PFSK-1 (cell line): ENCODE measurements at regions not wholly inside any gene's neighbourhood (a gene's known extent, or its start where the extent isn't known, plus 50 kb on each side); places are given as distances from the start of the nearest gene placed in this dataset.

Experiments
- FOXP2 ChIP-seq: optimal IDR thresholded peaks from 2 replicates; pipeline ENCODE3; 2011; ENCODE audit warnings: borderline replicate concordance, control low read depth, inconsistent platforms; ENCODE audit not compliant: insufficient read depth; ENCODE audit errors: extremely low read length, extremely low read depth
- POLR2AphosphoS5 ChIP-seq: IDR thresholded peaks from 2 replicates; pipeline ENCODE4 v1.6.1; 2012; ENCODE audit warnings: low read depth, mild to moderate bottlenecking, control low read depth, low read length, moderate library complexity
- SIN3A ChIP-seq: IDR thresholded peaks from 2 replicates; pipeline ENCODE4 v1.6.1; 2012; ENCODE audit warnings: mild to moderate bottlenecking, low read length, moderate library complexity, borderline replicate concordance; ENCODE audit not compliant: insufficient read depth
- TAF1 ChIP-seq: IDR thresholded peaks from 2 replicates; pipeline ENCODE4 v1.6.1; 2012; ENCODE audit warnings: low read length, control low read depth, borderline replicate concordance; ENCODE audit not compliant: insufficient read depth
- TF ChIP-seq, protein P1 (sequence below), 2 experiments: IDR thresholded peaks; 2 replicates each; pipeline versions ENCODE4 v1.6.1 to v1.8.0; 2011 to 2012; ENCODE audit warnings: low read depth in 2 of 2, low read length in 2 of 2, control low read depth in 1 of 2, inconsistent platforms in 1 of 2, mild to moderate bottlenecking in 1 of 2, moderate library complexity in 1 of 2; ENCODE audit not compliant: insufficient read depth in 1 of 2

DNA sequence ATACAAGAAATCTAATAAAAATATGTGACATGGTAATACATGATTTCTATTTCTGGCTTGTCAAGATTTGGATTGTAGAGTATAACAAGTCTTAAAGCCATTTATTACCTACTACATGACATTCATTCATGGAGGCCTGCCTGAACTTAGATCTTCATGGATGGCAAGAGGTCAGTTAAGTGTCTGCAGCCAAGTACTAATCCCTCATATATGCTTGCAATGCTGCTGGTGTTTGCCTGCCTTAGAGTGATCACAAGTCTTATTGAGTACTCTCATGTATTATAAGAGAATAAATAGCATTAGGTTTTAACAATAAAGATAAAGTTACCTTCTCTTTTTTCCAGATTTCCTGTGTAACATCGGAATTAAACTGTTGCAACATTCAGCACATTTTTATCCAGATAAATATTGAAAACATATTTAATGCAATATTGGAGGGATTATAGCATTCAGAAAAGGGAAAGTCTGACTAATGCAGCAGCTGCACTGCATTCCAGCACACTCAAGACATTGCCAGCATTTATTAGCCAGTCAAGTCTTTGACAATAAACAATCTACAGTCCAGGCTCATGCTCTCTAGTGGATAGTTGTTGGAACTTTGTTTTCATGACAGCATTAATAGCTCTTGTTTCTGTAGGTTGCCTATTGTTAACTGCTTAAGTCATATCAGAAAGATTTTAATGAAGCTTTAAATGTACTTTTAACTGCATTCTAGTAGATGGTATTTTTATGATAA is 737.1 kb downstream of the FAT4 start:
- TF ChIP-seq, protein P1, sequence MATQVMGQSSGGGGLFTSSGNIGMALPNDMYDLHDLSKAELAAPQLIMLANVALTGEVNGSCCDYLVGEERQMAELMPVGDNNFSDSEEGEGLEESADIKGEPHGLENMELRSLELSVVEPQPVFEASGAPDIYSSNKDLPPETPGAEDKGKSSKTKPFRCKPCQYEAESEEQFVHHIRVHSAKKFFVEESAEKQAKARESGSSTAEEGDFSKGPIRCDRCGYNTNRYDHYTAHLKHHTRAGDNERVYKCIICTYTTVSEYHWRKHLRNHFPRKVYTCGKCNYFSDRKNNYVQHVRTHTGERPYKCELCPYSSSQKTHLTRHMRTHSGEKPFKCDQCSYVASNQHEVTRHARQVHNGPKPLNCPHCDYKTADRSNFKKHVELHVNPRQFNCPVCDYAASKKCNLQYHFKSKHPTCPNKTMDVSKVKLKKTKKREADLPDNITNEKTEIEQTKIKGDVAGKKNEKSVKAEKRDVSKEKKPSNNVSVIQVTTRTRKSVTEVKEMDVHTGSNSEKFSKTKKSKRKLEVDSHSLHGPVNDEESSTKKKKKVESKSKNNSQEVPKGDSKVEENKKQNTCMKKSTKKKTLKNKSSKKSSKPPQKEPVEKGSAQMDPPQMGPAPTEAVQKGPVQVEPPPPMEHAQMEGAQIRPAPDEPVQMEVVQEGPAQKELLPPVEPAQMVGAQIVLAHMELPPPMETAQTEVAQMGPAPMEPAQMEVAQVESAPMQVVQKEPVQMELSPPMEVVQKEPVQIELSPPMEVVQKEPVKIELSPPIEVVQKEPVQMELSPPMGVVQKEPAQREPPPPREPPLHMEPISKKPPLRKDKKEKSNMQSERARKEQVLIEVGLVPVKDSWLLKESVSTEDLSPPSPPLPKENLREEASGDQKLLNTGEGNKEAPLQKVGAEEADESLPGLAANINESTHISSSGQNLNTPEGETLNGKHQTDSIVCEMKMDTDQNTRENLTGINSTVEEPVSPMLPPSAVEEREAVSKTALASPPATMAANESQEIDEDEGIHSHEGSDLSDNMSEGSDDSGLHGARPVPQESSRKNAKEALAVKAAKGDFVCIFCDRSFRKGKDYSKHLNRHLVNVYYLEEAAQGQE (IDR thresholded peaks at IDR 0.05; ENCODE audit: insufficient read depth in 1 of 2, low read depth in 2 of 2, low read length in 2 of 2), result no peak
- TF ChIP-seq FOXP2 (no peak), TAF1 (no peak), POLR2AphosphoS5 (no peak), SIN3A (no peak)

DNA sequence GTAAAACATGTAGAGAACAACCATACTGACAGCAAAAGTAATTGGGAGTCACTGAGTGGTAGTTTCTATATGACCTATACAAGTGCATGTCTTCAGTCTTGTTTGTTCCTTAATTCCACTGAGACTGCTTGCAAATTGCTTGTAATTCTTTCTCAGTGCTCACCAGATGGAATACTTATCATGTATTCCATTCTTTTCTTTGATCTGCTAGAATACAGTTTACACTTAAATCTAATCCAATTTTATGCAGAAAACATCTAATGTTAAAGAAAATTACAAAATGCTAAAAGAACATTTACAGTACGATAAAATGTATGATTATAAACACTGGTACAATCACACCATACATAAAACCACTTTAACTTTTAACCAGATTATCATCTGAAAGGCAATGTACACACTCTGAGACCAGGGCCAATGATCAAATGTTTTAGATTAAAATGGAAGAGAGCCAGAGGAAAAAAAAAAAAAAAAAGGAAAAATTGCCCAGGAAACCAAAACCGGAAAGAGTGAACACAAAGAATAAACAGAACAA is 741.4 kb downstream of the FAT4 start:
- TF ChIP-seq TAF1 (no peak), SIN3A (no peak)
- TF ChIP-seq, protein P1 (IDR thresholded peaks at IDR 0.05; ENCODE audit: insufficient read depth in 1 of 2, low read depth in 2 of 2, low read length in 2 of 2), result no peak

DNA sequence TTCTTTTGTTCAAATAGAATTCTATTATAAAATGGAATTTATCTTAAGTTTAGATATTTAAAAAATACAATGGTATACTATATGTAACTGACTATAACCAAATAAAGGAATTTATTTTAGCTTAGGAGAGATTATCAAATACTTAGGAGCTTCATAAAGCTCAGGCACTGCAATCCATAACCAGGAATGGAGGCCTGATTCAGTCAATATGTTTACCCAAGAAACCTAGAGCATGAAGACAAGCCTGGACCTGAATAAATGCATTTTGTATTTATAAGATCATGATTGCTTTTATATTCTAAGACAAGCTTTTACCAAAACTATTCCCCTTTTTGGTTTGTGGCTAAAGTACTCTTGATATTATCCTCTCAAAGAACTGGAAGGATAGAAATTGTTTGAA is 742.6 kb downstream of the FAT4 start:
- TF ChIP-seq TAF1 (no peak), FOXP2 (no peak), POLR2AphosphoS5 (no peak), SIN3A (no peak)
- TF ChIP-seq, protein P1 (IDR thresholded peaks at IDR 0.05; ENCODE audit: insufficient read depth in 1 of 2, low read depth in 2 of 2, low read length in 2 of 2), result no peak

DNA sequence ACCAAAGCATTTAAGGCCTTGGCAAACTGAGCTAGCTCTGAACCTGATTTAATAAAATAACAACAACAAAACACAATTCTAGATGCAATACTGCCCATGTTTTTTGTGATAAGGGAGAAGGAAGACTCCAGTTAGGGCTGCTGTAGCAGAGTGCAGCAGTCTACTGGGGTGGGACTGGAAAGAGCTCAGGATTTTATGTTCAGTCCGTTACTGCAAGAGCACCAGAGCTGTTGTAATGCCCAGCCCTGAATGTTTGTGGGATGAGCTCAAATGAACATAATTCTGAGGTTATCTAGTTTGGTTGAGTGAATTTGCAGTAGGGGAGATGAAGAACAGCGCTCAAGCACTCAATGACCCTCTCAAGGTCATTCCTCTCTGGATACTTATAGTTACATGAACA is 743.8 kb downstream of the FAT4 start:
- no peak for TF ChIP-seq POLR2AphosphoS5
- TF ChIP-seq, protein P1 (IDR thresholded peaks at IDR 0.05; ENCODE audit: insufficient read depth in 1 of 2, low read depth in 2 of 2, low read length in 2 of 2), result no peak
- TF ChIP-seq SIN3A, result no peak
- no peak for TF ChIP-seq TAF1
- no peak for TF ChIP-seq FOXP2
